ENCODE measurements at regions not wholly inside any gene's neighbourhood (a gene's known extent, or its start where the extent isn't known, plus 50 kb on each side); places are given as distances from the start of the nearest gene placed in this dataset.

GRCh38 chr21:43348801-43349261 is 78.1 kb downstream of the SIK1 start:
- TF ChIP-seq, protein P1, sequence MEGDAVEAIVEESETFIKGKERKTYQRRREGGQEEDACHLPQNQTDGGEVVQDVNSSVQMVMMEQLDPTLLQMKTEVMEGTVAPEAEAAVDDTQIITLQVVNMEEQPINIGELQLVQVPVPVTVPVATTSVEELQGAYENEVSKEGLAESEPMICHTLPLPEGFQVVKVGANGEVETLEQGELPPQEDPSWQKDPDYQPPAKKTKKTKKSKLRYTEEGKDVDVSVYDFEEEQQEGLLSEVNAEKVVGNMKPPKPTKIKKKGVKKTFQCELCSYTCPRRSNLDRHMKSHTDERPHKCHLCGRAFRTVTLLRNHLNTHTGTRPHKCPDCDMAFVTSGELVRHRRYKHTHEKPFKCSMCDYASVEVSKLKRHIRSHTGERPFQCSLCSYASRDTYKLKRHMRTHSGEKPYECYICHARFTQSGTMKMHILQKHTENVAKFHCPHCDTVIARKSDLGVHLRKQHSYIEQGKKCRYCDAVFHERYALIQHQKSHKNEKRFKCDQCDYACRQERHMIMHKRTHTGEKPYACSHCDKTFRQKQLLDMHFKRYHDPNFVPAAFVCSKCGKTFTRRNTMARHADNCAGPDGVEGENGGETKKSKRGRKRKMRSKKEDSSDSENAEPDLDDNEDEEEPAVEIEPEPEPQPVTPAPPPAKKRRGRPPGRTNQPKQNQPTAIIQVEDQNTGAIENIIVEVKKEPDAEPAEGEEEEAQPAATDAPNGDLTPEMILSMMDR (IDR thresholded peaks at IDR 0.05): no peak
- no peak for TF ChIP-seq POLR2A (IDR thresholded peaks at IDR 0.05)
